CD4-positive, alpha-beta memory T cell (primary cell): ENCODE measurements at regions not wholly inside any gene's neighbourhood (a gene's known extent, or its start where the extent isn't known, plus 50 kb on each side); places are given as distances from the start of the nearest gene placed in this dataset.

Source experiments
- CTCF ChIA-PET: fragments of 350-600 bp; sonication (Branson Sonifier 250); formaldehyde crosslinking; loops from one replicate; lab custom pipeline; 2021; ENCODE audit warnings: inconsistent platforms; ENCODE audit not compliant: partially characterized antibody; lab: Charles Lee
- POLR2A ChIA-PET: fragments of 350-600 bp; sonication (Branson Sonifier 250); formaldehyde crosslinking; loops from one replicate; lab custom pipeline; 2021; ENCODE audit not compliant: partially characterized antibody; lab: Charles Lee
- DNase-seq, 5 donors: peaks; one replicate each; pipeline versions ENCODE4 v3.0.0 to v3.0.0-alpha.2; 2020 to 2022; ENCODE audit warnings: mixed read lengths in 1 of 5
- H3K27ac ChIP-seq: one replicate; pipeline ENCODE4 v1.7.0; 2013; ENCODE audit warnings: low read depth, low read length
- H3K27me3 ChIP-seq: 2 replicates; pipeline ENCODE4 v1.7.0; 2013; ENCODE audit warnings: mild to moderate bottlenecking, low read length, moderate library complexity; ENCODE audit not compliant: insufficient read depth
- H3K36me3 ChIP-seq: 2 replicates; pipeline ENCODE4 v1.7.0; 2013; ENCODE audit warnings: mild to moderate bottlenecking, low read length, moderate library complexity; ENCODE audit not compliant: insufficient read depth
- H3K4me1 ChIP-seq: 2 replicates; pipeline ENCODE4 v1.7.0; 2013; ENCODE audit warnings: mild to moderate bottlenecking, low read length, moderate library complexity; ENCODE audit not compliant: insufficient read depth
- H3K4me3 ChIP-seq, 2 donors: one replicate each; pipeline ENCODE4 v1.7.0; 2013; ENCODE audit warnings: low read length in 2 of 2, mild to moderate bottlenecking in 1 of 2
- H3K9me3 ChIP-seq, 2 donors: one replicate each; pipeline ENCODE4 v1.7.0; 2013; ENCODE audit warnings: low read length in 2 of 2, control low read depth in 1 of 2; ENCODE audit not compliant: control insufficient read depth in 1 of 2
- H3K27ac Mint-ChIP-seq, 7 donors: one replicate each; pipeline ENCODE4 v1.8.0; 2020 to 2021; ENCODE audit warnings: mixed read lengths in 7 of 7, mild to moderate bottlenecking in 6 of 7, inconsistent platforms in 3 of 7, moderate library complexity in 3 of 7
- H3K27me3 Mint-ChIP-seq, 2 donors: one replicate each; pipeline ENCODE4 v1.8.0; 2020 to 2021; ENCODE audit warnings: mixed read lengths in 2 of 2
- H3K36me3 Mint-ChIP-seq, 2 donors: one replicate each; pipeline ENCODE4 v1.8.0; 2020 to 2021; ENCODE audit warnings: mixed read lengths in 2 of 2, inconsistent platforms in 1 of 2, mild to moderate bottlenecking in 1 of 2
- H3K4me1 Mint-ChIP-seq, 4 donors: one replicate each; pipeline ENCODE4 v1.8.0; 2020 to 2021; ENCODE audit warnings: mixed read lengths in 4 of 4, mild to moderate bottlenecking in 1 of 4
- H3K4me3 Mint-ChIP-seq, 8 donors: one replicate each; pipeline ENCODE4 v1.8.0; 2020 to 2021; ENCODE audit warnings: mixed read lengths in 8 of 8, mild to moderate bottlenecking in 7 of 8, moderate library complexity in 6 of 8, inconsistent platforms in 3 of 8
- H3K9me3 Mint-ChIP-seq, 8 donors: one replicate each; pipeline ENCODE4 v1.8.0; 2020 to 2021; ENCODE audit warnings: mixed read lengths in 8 of 8, mild to moderate bottlenecking in 5 of 8, inconsistent platforms in 3 of 8, moderate library complexity in 1 of 8
- intact Hi-C: fragments of 100-400 bp; cut with micrococcal nuclease; formaldehyde crosslinking; loops from one replicate; pipeline ENCODE4 v1.15.1; 2023

DNA sequence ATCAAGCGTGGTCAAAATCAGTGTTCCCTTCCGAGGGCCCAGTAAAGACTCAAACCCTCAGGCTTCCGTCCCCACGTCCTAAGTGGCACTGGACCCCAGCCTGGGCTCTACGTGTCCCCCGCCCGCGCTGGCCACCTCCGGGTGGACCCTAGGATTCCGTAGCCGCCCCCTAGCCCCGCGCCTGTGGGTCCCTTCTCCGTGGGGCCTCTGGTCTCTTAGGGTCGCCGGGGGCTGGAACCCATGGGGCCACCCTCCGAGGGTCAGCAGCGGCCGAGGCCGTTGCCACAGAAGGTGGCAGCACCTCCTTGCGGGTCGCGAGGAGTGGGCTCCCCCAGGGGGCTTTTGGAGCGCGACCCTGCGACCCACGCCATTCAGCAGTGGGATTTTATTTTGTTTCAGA, 170.5 kb upstream of the EEPD1 start:
- Histone ChIP-seq H3K4me1 (no peaks in the 10 kb centered on the region), H3K36me3 (no peaks in the 10 kb centered on the region), H3K9me3 (no peaks in the 10 kb centered on the region), H3K4me3 (no peak overlapping the region), H3K27me3 (no peaks in the 10 kb centered on the region), H3K27ac (no peak overlapping the region)
- no peaks in the 10 kb centered on the region for H3K9me3 Mint-ChIP-seq
- H3K36me3 Mint-ChIP-seq = no peaks in the 10 kb centered on the region
- ChIA-PET CTCF (interaction anchor here (1.2 to 2.9 kb wide), 3 partner anchors 305 to 336 kb away, joined by 5 to 14 read pairs (median 6); no protein-coding TSS in a partner anchor), POLR2A (no interaction called here)
- no peak for DNase-seq
- H3K27me3 Mint-ChIP-seq = peaks cover 0 to 3% of the 10 kb centered on the region in 2 donors
- H3K4me1 Mint-ChIP-seq = peaks cover 0 to 5% (median 2%) of the 10 kb centered on the region in 4 donors
- intact Hi-C loops = no loop called here
- H3K4me3 Mint-ChIP-seq = no peak overlapping the region
- H3K27ac Mint-ChIP-seq = no peak overlapping the region

DNA sequence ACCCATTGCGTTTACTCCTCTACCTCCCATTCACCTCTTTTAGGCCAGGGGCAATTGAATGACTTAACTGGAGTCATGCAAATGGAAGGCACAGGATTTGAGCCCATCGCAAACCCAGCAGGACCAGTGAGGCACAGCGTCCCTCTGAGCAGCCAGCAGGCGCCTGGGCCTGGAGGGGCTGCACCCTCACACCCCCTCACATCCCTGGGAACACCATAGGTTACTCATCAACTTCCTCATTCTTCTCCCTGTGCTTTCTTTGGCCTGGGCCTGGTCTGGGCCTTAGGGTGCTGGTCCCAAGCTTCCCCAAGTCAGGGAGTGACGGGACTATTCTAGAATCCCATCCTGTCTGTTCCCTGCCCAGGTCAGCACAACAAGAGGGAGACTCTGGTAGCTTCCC, 169.4 kb upstream of the EEPD1 start:
- no peak overlapping the region for H3K4me3 ChIP-seq
- Mint-ChIP-seq H3K27ac (no peak overlapping the region), H3K36me3 (no peaks in the 10 kb centered on the region), H3K4me3 (no peak overlapping the region), H3K27me3 (peaks cover 2 to 3% of the 10 kb centered on the region in 2 donors), H3K9me3 (no peaks in the 10 kb centered on the region), H3K4me1 (peaks cover 0 to 5% (median 2%) of the 10 kb centered on the region in 4 donors)
- DNase-seq = no peak
- CTCF ChIA-PET = interaction anchor here (1.0 to 4.5 kb wide), 7 partner anchors 8 to 338 kb away, joined by 3 to 225 read pairs (median 5); no protein-coding TSS in a partner anchor
- H3K36me3 ChIP-seq = no peaks in the 10 kb centered on the region
- no peaks in the 10 kb centered on the region for H3K4me1 ChIP-seq
- intact Hi-C loops = no loop called here
- POLR2A ChIA-PET = interaction anchor here (0.7 to 2.1 kb wide), 2 partner anchors 306 to 308 kb away, joined by 3 to 7 read pairs; no protein-coding TSS in a partner anchor
- H3K9me3 ChIP-seq = no peaks in the 10 kb centered on the region
- H3K27ac ChIP-seq = no peak overlapping the region
- H3K27me3 ChIP-seq = no peaks in the 10 kb centered on the region

DNA sequence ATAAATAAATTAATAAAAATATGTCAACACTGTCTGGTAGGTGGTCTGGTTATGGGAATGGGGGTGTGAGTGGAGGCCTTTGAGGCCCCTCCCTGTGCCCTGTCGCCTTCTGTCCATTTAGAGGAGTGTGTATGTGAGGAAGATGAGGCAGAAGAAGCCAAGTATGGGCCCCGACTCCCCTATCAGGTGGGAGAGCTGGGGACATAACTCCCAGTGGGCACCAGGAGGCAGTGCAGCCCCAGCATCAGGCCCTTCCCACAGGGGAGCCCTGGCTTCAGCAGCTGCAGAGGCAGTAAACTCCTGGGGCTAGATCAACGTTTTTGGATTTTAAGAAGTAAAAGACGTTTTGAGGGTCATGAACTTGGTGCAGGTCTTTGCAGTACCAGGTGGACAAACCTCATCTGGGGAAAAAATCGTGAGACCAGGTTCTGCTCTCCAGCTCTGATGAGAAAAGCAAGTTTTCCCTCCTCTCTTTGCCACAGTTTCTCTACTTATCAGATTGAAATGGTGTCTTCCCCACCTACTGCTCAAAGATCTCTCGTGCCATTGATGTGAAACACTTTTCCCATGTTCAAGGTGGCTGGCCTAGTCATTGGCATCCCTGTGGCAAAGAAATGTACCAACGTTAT, 167.8 kb upstream of the EEPD1 start:
- DNase-seq = peak; percentile 74 to 81 (median 76)
- Histone ChIP-seq H3K27me3 (no peaks in the 10 kb centered on the region), H3K4me1 (no peaks in the 10 kb centered on the region), H3K36me3 (no peaks in the 10 kb centered on the region), H3K9me3 (no peaks in the 10 kb centered on the region), H3K4me3 (no peak overlapping the region), H3K27ac (no peak overlapping the region)
- POLR2A ChIA-PET = interaction anchor here (1.1 to 2.1 kb wide), 4 partner anchors 301 to 307 kb away, joined by 5 to 12 read pairs (median 9); no protein-coding TSS in a partner anchor
- no peak overlapping the region for H3K4me3 Mint-ChIP-seq
- intact Hi-C loops = loop anchor here (1.0 kb wide), 2 partner anchors 306 to 334 kb away; no protein-coding TSS in a partner anchor
- peak overlapping the region in 2 of 7 donors; percentile 52 to 80 for H3K27ac Mint-ChIP-seq
- H3K9me3 Mint-ChIP-seq = no peaks in the 10 kb centered on the region
- peaks cover 0 to 5% (median 2%) of the 10 kb centered on the region in 4 donors for H3K4me1 Mint-ChIP-seq
- H3K27me3 Mint-ChIP-seq = peaks cover 2 to 3% of the 10 kb centered on the region in 2 donors
- CTCF ChIA-PET = interaction anchor here (0.6 to 4.5 kb wide), 18 partner anchors 9 to 1186 kb away, joined by 3 to 225 read pairs (median 4); no protein-coding TSS in a partner anchor
- H3K36me3 Mint-ChIP-seq = no peaks in the 10 kb centered on the region

DNA sequence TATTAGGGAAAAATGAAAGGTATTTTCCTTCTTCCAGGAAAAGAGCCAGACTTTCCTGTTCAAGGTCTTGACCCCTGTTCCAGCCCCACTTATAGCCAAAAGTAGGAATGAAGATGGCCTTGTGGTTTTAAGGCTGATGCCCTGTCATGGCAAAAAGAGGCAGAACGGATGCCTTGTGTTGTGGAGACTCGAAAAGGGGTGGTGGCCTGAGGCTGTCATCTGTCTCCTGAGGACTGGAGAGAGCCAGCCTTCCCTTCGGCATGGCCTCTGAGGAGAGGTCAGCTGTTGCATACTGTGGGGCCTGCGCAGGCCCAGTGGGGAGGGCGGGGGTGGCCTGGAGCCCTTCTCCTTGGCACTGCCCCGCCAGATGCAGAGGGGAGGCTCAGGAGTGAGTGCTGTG, 166.0 kb upstream of the EEPD1 start:
- H3K4me3 ChIP-seq = no peak overlapping the region
- no peaks in the 10 kb centered on the region for H3K27me3 ChIP-seq
- H3K9me3 ChIP-seq = no peaks in the 10 kb centered on the region
- H3K36me3 Mint-ChIP-seq = no peaks in the 10 kb centered on the region
- ChIA-PET CTCF (interaction anchor here (1.0 to 4.5 kb wide), 4 partner anchors 128 to 331 kb away, joined by 3 to 225 read pairs (median 24); no protein-coding TSS in a partner anchor), POLR2A (no interaction called here)
- no peak overlapping the region for H3K27ac Mint-ChIP-seq
- no peaks in the 10 kb centered on the region for H3K9me3 Mint-ChIP-seq
- H3K36me3 ChIP-seq = no peaks in the 10 kb centered on the region
- no peak overlapping the region for H3K4me3 Mint-ChIP-seq
- H3K27me3 Mint-ChIP-seq = peaks cover 2% of the 10 kb centered on the region in 2 donors
- H3K27ac ChIP-seq = no peak overlapping the region
- peaks cover 0 to 5% (median 2%) of the 10 kb centered on the region in 4 donors for H3K4me1 Mint-ChIP-seq
- H3K4me1 ChIP-seq = no peaks in the 10 kb centered on the region
- intact Hi-C loops = no loop called here
- DNase-seq = no peak

DNA sequence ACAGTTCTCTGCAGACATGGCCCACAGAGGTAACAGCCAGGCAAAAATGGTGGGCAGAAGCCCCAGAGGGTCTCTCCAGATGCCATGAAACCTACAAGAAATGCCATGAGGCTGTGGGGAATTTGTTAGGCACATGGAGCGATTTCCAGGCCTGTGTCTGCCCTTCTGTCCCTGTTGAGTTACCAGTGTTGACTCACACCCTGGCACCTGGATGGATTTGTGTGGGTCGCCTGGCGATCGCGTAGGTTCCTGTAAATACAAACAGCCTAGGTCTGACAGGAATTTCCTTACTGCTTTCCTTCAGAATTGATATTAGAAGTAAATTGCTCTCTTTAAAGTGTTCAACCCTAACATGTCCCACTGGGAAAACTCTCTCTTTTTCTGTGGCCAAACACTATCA, 164.9 kb upstream of the EEPD1 start:
- no peak overlapping the region for H3K4me3 ChIP-seq
- no peaks in the 10 kb centered on the region for H3K36me3 Mint-ChIP-seq
- peaks cover 2% of the 10 kb centered on the region in 2 donors for H3K27me3 Mint-ChIP-seq
- H3K27me3 ChIP-seq = no peaks in the 10 kb centered on the region
- POLR2A ChIA-PET = no interaction called here
- intact Hi-C loops = no loop called here
- no peaks in the 10 kb centered on the region for H3K36me3 ChIP-seq
- H3K9me3 ChIP-seq = no peaks in the 10 kb centered on the region
- H3K4me1 ChIP-seq = no peaks in the 10 kb centered on the region
- CTCF ChIA-PET = interaction anchor here (1.0 to 1.6 kb wide), 4 partner anchors 12 to 330 kb away, joined by 4 to 5 read pairs (median 5); no protein-coding TSS in a partner anchor
- H3K4me3 Mint-ChIP-seq = no peak overlapping the region
- H3K9me3 Mint-ChIP-seq = peaks cover 0 to 2% (median 0%) of the 10 kb centered on the region in 8 donors
- no peak overlapping the region for H3K27ac Mint-ChIP-seq
- no peak overlapping the region for H3K27ac ChIP-seq
- peaks cover 0 to 5% (median 2%) of the 10 kb centered on the region in 4 donors for H3K4me1 Mint-ChIP-seq
- DNase-seq = no peak

DNA sequence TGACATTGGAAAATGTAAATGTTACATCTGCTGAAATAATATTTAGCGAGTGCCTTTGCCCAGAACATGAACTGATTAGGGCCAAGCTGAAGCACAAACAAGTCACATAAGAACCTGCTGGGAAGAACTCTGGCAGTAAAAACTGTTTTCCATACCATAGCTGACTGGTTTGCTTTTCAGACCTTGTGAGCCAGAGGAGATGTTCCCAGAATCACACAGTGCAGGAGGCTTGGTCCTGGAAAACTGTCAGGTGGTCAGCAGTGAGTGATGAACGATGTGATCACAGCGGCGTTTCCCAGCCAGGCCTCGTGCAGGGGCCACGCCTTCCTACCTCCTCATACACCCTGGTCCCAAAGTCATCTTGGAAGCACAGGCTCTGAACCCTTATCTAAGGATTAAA, 164.2 kb upstream of the EEPD1 start:
- Mint-ChIP-seq H3K4me3 (no peak overlapping the region), H3K27ac (no peak overlapping the region), H3K4me1 (peaks cover 0 to 5% (median 2%) of the 10 kb centered on the region in 4 donors), H3K27me3 (peaks cover 2% of the 10 kb centered on the region in 2 donors), H3K36me3 (no peaks in the 10 kb centered on the region), H3K9me3 (peaks cover 0 to 2% (median 0%) of the 10 kb centered on the region in 8 donors)
- no peaks in the 10 kb centered on the region for H3K27me3 ChIP-seq
- H3K4me1 ChIP-seq = no peaks in the 10 kb centered on the region
- H3K27ac ChIP-seq = no peak overlapping the region
- no peak for DNase-seq
- no peaks in the 10 kb centered on the region for H3K36me3 ChIP-seq
- intact Hi-C loops = no loop called here
- CTCF ChIA-PET = interaction anchor here (1.0 to 1.6 kb wide), 4 partner anchors 13 to 330 kb away, joined by 4 to 5 read pairs (median 5); no protein-coding TSS in a partner anchor
- POLR2A ChIA-PET = no interaction called here
- H3K4me3 ChIP-seq = no peak overlapping the region
- no peaks in the 10 kb centered on the region for H3K9me3 ChIP-seq

DNA sequence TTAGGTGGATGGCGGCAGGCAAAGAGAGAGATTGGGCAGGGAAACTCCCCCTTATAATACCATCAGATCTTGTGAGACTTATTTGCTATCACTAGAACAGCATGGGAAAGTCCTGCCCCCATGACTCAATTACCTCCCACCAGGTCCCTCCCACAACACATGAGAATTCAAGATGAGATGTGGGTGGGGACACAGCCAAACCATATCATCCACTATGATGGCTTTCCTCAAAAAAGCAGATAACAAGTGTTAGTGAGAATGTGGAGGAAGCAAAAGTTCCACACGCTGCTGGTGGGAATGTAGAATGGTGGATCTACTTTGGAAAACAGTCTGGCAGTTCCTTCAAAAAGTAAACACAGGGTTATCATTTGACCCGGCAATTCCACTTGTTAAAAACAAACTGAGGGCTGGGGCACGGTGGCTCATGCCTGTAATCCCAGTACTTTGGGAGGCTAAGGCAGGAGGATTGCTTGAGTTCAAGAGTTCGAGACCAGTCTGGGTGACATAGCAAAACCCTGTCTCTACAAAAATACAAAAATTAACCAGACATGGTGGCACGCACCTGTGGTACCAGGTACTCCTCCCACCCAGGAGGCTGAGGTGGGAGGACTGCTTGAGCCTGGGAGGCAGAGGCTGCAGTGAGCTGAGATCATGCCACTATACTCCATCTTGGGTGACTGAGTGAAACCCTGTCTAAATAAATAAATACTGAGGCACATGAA, 161.4 kb upstream of the EEPD1 start:
- Histone ChIP-seq H3K4me1 (no peaks in the 10 kb centered on the region), H3K36me3 (no peaks in the 10 kb centered on the region), H3K4me3 (no peak overlapping the region), H3K27ac (no peak overlapping the region), H3K27me3 (no peaks in the 10 kb centered on the region), H3K9me3 (no peaks in the 10 kb centered on the region)
- H3K27ac Mint-ChIP-seq = peak overlapping the region in 1 of 7 donors; percentile 0
- CTCF ChIA-PET = no interaction called here
- H3K4me3 Mint-ChIP-seq = no peak overlapping the region
- POLR2A ChIA-PET = no interaction called here
- H3K27me3 Mint-ChIP-seq = peaks cover 0 to 2% of the 10 kb centered on the region in 2 donors
- intact Hi-C loops = loop anchor here (10.0 kb wide), 1 partner anchor 163 kb away; the partner anchor contains the start of gene EEPD1
- H3K9me3 Mint-ChIP-seq = peaks cover 0 to 2% (median 0%) of the 10 kb centered on the region in 8 donors
- H3K36me3 Mint-ChIP-seq = no peaks in the 10 kb centered on the region
- DNase-seq = no peak
- no peaks in the 10 kb centered on the region for H3K4me1 Mint-ChIP-seq
